Mucosa of descending colon (tissue), 3 donors: ENCODE measurements at regions not wholly inside any gene's neighbourhood (a gene's known extent, or its start where the extent isn't known, plus 50 kb on each side); places are given as distances from the start of the nearest gene placed in this dataset.
"Not testable (repeated sequence)": the region's sequence is repeated elsewhere in the genome, so short reads cannot be mapped to it uniquely, and the experiment has no call there.

Experiments used
- ATAC-seq: fragments of 200-7000 bp; cut with Tn5 transposase; one replicate; pipeline ENCODE4 v1.9.1; 2020; ENCODE audit warnings: mild to moderate bottlenecking, moderate library complexity
- DNase-seq, 3 donors: peaks; one replicate each; pipeline ENCODE4 v3.0.0-alpha.2; 2020
- H3K36me3 ChIP-seq: fragments of 200-600 bp; one replicate; pipeline ENCODE4 v1.8.0; 2021; ENCODE audit warnings: low read depth, mild to moderate bottlenecking
- H3K4me1 ChIP-seq: fragments of 200-600 bp; one replicate; pipeline ENCODE4 v1.8.0; 2021; ENCODE audit warnings: low read depth, mild to moderate bottlenecking
- H3K4me3 ChIP-seq: fragments of 200-600 bp; one replicate; pipeline ENCODE4 v1.8.0; 2021; ENCODE audit warnings: mild to moderate bottlenecking
- H3K9me3 ChIP-seq: fragments of 200-600 bp; one replicate; pipeline ENCODE4 v1.8.0; 2021; ENCODE audit warnings: mild to moderate bottlenecking
- CTCF ChIP-seq: fragments of 200-600 bp; IDR thresholded peaks from one replicate; pipeline ENCODE4 v1.8.0; 2022; ENCODE audit warnings: antibody characterized with exemption, mild to moderate bottlenecking
- intact Hi-C, 2 donors: fragments of 100-400 bp; cut with DNase I in 1 of 2; cut with micrococcal nuclease in 1 of 2; formaldehyde crosslinking; loops; one replicate each; pipeline versions ENCODE4 v1.11.0 to v1.11.1; 2022; cut with DNase I, micrococcal nuclease
- donor health status: DM: no; HTN: no; CAD: no; lungs with moderate emphysema.
- donor health status: DM: no; HTN: no; CAD: no.
- donor health status: DM: no; HTN: yes; CAD: no.

- H3K36me3 ChIP-seq = no peaks in the 10 kb centered on the region
- no peaks in the 10 kb centered on the region for H3K4me1 ChIP-seq
- no peak for DNase-seq
- TF ChIP-seq CTCF = no peak
- intact Hi-C loops = no loop called here
- no peak for ATAC-seq
- H3K9me3 ChIP-seq = peaks cover 5% of the 10 kb centered on the region
- no peak overlapping the region for H3K4me3 ChIP-seq
Measured at GRCh38 chr1:219060798-219061197, 112.9 kb upstream of the LYPLAL1 start.

- H3K36me3 ChIP-seq = no peaks in the 10 kb centered on the region
- H3K4me3 ChIP-seq = no peak overlapping the region
- no peaks in the 10 kb centered on the region for H3K4me1 ChIP-seq
- no peak for ATAC-seq
- H3K9me3 ChIP-seq = no peaks in the 10 kb centered on the region
- TF ChIP-seq CTCF = no peak
- intact Hi-C loops = no loop called here
- no peak for DNase-seq
Measured at GRCh38 chr1:219062161-219062560, 111.5 kb upstream of the LYPLAL1 start.

GRCh38 chr1:219066098-219066497, 107.6 kb upstream of the LYPLAL1 start:
- ATAC-seq (no peak), DNase-seq (no peak)
- H3K4me3 ChIP-seq = no peak overlapping the region
- no peak for TF ChIP-seq CTCF
- H3K9me3 ChIP-seq = peaks cover 4% of the 10 kb centered on the region
- no peaks in the 10 kb centered on the region for H3K36me3 ChIP-seq
- H3K4me1 ChIP-seq = no peaks in the 10 kb centered on the region
- intact Hi-C loops = no loop called here

- DNase-seq (no peak), ATAC-seq (no peak)
- H3K4me1 ChIP-seq = no peaks in the 10 kb centered on the region
- H3K36me3 ChIP-seq = no peaks in the 10 kb centered on the region
- intact Hi-C loops = no loop called here
- no peak overlapping the region for H3K4me3 ChIP-seq
- no peak for TF ChIP-seq CTCF
- peaks cover 4% of the 10 kb centered on the region for H3K9me3 ChIP-seq
Measured at GRCh38 chr1:219066631-219067349, 106.9 kb upstream of the LYPLAL1 start.

- intact Hi-C loops = no loop called here
- TF ChIP-seq CTCF = no peak
- no peak for DNase-seq
- ATAC-seq = no peak
- no peaks in the 10 kb centered on the region for H3K4me1 ChIP-seq
- no peaks in the 10 kb centered on the region for H3K36me3 ChIP-seq
- H3K4me3 ChIP-seq = no peak overlapping the region
- H3K9me3 ChIP-seq = peaks cover 4% of the 10 kb centered on the region
Measured at GRCh38 chr1:219067350-219067712, 106.3 kb upstream of the LYPLAL1 start.

GRCh38 chr1:219070395-219070794, 103.3 kb upstream of the LYPLAL1 start:
- H3K4me1 ChIP-seq, ATAC-seq, H3K9me3 ChIP-seq, DNase-seq, H3K4me3 ChIP-seq, intact Hi-C loops, H3K36me3 ChIP-seq: not testable (repeated sequence)
